ENCODE measurements at regions not wholly inside any gene's neighbourhood (a gene's known extent, or its start where the extent isn't known, plus 50 kb on each side); places are given as distances from the start of the nearest gene placed in this dataset.
"Not testable (repeated sequence)": the region's sequence is repeated elsewhere in the genome, so short reads cannot be mapped to it uniquely, and the experiment has no call there.

GRCh38 chr1:200496937-200497336 lies 87.1 kb upstream of the ZNF281 start:
- DNase-seq = no peak

- no peak for DNase-seq
Measured at GRCh38 chr1:200495901-200496300, 86.1 kb upstream of the ZNF281 start.

- no peak for DNase-seq
Measured at GRCh38 chr1:200493344-200493743, 83.5 kb upstream of the ZNF281 start.

GRCh38 chr1:200491103-200491502 lies 81.3 kb upstream of the ZNF281 start:
- DNase-seq = no peak

- no peak for DNase-seq
Measured at GRCh38 chr1:200490183-200490582, 80.3 kb upstream of the ZNF281 start.

- DNase-seq = peak; percentile 57
Measured at GRCh38 chr1:200488375-200489165, 78.7 kb upstream of the ZNF281 start.

GRCh38 chr1:200487650-200488049 lies 77.8 kb upstream of the ZNF281 start:
- no peak for DNase-seq

GRCh38 chr1:200486634-200487033 lies 76.8 kb upstream of the ZNF281 start:
- no peak for DNase-seq

- DNase-seq = not testable (repeated sequence)
Measured at GRCh38 chr1:200484438-200484946, 74.7 kb upstream of the ZNF281 start.

- DNase-seq = peak; percentile 93
Measured at GRCh38 chr1:200483491-200484143, 73.8 kb upstream of the ZNF281 start.

- DNase-seq = no peak
Measured at GRCh38 chr1:200480964-200481363, 71.1 kb upstream of the ZNF281 start.

- DNase-seq = no peak
Measured at GRCh38 chr1:200479816-200480215, 70.0 kb upstream of the ZNF281 start.

GRCh38 chr1:200478945-200479558 lies 69.2 kb upstream of the ZNF281 start:
- DNase-seq = no peak

GRCh38 chr1:200478239-200478623 lies 68.4 kb upstream of the ZNF281 start:
- no peak for DNase-seq

- no peak for DNase-seq
Measured at GRCh38 chr1:200474633-200475032, 64.8 kb upstream of the ZNF281 start.

- no peak for DNase-seq
Measured at GRCh38 chr1:200473698-200474371, 64.0 kb upstream of the ZNF281 start.

GRCh38 chr1:200471739-200472138 lies 61.9 kb upstream of the ZNF281 start:
- no peak for DNase-seq

- no peak for DNase-seq
Measured at GRCh38 chr1:200468264-200469001, 58.6 kb upstream of the ZNF281 start.

GRCh38 chr1:200464784-200465400 lies 55.1 kb upstream of the ZNF281 start:
- DNase-seq = no peak

Measured in amniotic stem cell (primary cell).